A549 (cell line): ENCODE measurements at regions not wholly inside any gene's neighbourhood (a gene's known extent, or its start where the extent isn't known, plus 50 kb on each side); places are given as distances from the start of the nearest gene placed in this dataset.

Source experiments
- ATAC-seq, 2 experiments: fragments of 200-7000 bp in 1 of 2; fragments of >200 bp in 1 of 2; cut with Nextera tagmentation in 1 of 2; cut with Tn5 transposase in 1 of 2; 3 replicates each; pipeline versions ENCODE4 v1.8.0 to v1.9.1; 2018 to 2020; ENCODE audit warnings: mild to moderate bottlenecking in 1 of 2, moderate library complexity in 1 of 2
- CTCF ChIA-PET: fragments of 300-600 bp; sonication (Branson Sonifier 250); formaldehyde crosslinking; extraction: SDS; loops from one replicate; lab custom pipeline; 2021; ENCODE audit warnings: antibody characterized with exemption, inconsistent platforms; lab: Yijun Ruan, JAX
- POLR2A ChIA-PET: fragments of 350-600 bp; formaldehyde crosslinking; extraction: SDS; loops from one replicate; lab custom pipeline; 2021; ENCODE audit warnings: antibody characterized with exemption, inconsistent platforms; lab: Yijun Ruan, JAX
- DNase-seq, 2 experiments: peaks; one replicate each; pipeline versions ENCODE4 v3.0.0 to v3.0.0-alpha.2; 2011 to 2016; ENCODE audit warnings: low read depth in 1 of 2, low spot score in 1 of 2
- FAIRE-seq: peaks from 2 replicates; lab custom pipeline; 2011; peaks lifted over from hg19 to GRCh38; lab: Jason Lieb, UNC
- H3K27ac ChIP-seq, 2 experiments: fragments of >200 bp; sonication (Bioruptor Twin); formaldehyde crosslinking; 3 replicates each; pipeline ENCODE4 v1.5.1; 2016 to 2017
- H3K4me1 ChIP-seq: fragments of >200 bp; sonication (Bioruptor Twin); formaldehyde crosslinking; 3 replicates; pipeline ENCODE4 v1.6.1; 2016
- H3K4me2 ChIP-seq: fragments of >200 bp; sonication (Bioruptor Twin); formaldehyde crosslinking; 3 replicates; pipeline ENCODE4 v1.6.1; 2016
- H3K4me3 ChIP-seq: fragments of >200 bp; sonication (Bioruptor Twin); formaldehyde crosslinking; 3 replicates; pipeline ENCODE4 v1.5.1; 2016
- H3K9me3 ChIP-seq: fragments of >200 bp; sonication (Bioruptor Twin); formaldehyde crosslinking; 3 replicates; pipeline ENCODE4 v1.6.1; 2016
- CBX2 ChIP-seq: fragments of 200-600 bp; sonication (generic); IDR thresholded peaks from 2 replicates; pipeline ENCODE4 v1.6.1; 2016; ENCODE audit warnings: low read depth, mild to moderate bottlenecking, borderline replicate concordance
- CBX8 ChIP-seq: fragments of 200-600 bp; sonication (generic); IDR thresholded peaks from 2 replicates; pipeline ENCODE4 v1.6.1; 2016
- CEBPB ChIP-seq, 2 experiments: fragments of >200 bp in 1 of 2; sonication (Bioruptor Twin) in 1 of 2; formaldehyde crosslinking in 1 of 2; IDR thresholded peaks; 2 replicates each; pipeline ENCODE4 v1.6.1; 2012 to 2016
- CHD4 ChIP-seq: fragments of 200-600 bp; sonication (generic); IDR thresholded peaks from 2 replicates; pipeline ENCODE4 v1.6.1; 2016; ENCODE audit warnings: antibody characterized with exemption, mild to moderate bottlenecking, borderline replicate concordance
- EHF ChIP-seq: fragments of 250-450 bp; sonication (Bioruptor Pico); IDR thresholded peaks from 2 replicates; pipeline ENCODE4 v1.5.0; 2020; ENCODE audit warnings: mild to moderate bottlenecking
- EHMT2 ChIP-seq: fragments of 200-600 bp; sonication (generic); IDR thresholded peaks from 2 replicates; pipeline ENCODE4 v1.6.1; 2016; ENCODE audit warnings: antibody characterized with exemption, low read depth, mild to moderate bottlenecking, moderate library complexity
- ESRRA ChIP-seq: fragments of 150-350 bp; IDR thresholded peaks from 2 replicates; pipeline ENCODE4 v1.6.1; 2014; ENCODE audit warnings: mild to moderate bottlenecking, low read length, borderline replicate concordance
- FOSB ChIP-seq: fragments of 250-450 bp; sonication (Bioruptor Pico); IDR thresholded peaks from 2 replicates; pipeline ENCODE4 v1.5.0; 2020; ENCODE audit warnings: mild to moderate bottlenecking, moderate library complexity
- FOSL2 ChIP-seq, 2 experiments: fragments of 450-650 bp in 1 of 2; fragments of >200 bp in 1 of 2; sonication (Bioruptor Twin) in 1 of 2; formaldehyde crosslinking; IDR thresholded peaks; 2 replicates each; pipeline versions ENCODE4 v1.5.0 to v1.6.1; 2016 to 2020; ENCODE audit warnings: mild to moderate bottlenecking in 1 of 2, moderate library complexity in 1 of 2
- FOXS1 ChIP-seq: fragments of 250-450 bp; sonication (Bioruptor Pico); IDR thresholded peaks from 2 replicates; pipeline ENCODE4 v1.5.0; 2020; ENCODE audit warnings: mild to moderate bottlenecking, moderate library complexity
- HOXA7 ChIP-seq: fragments of 250-450 bp; sonication (Bioruptor Pico); IDR thresholded peaks from 2 replicates; pipeline ENCODE4 v1.5.0; 2020; ENCODE audit warnings: mild to moderate bottlenecking, moderate library complexity
- HOXB13 ChIP-seq: fragments of 250-450 bp; sonication (Bioruptor Pico); IDR thresholded peaks from 2 replicates; pipeline ENCODE4 v1.5.0; 2020; ENCODE audit warnings: low read depth, mild to moderate bottlenecking, moderate library complexity
- HOXB5 ChIP-seq: fragments of 250-450 bp; sonication (Bioruptor Pico); IDR thresholded peaks from 2 replicates; pipeline ENCODE4 v1.5.0; 2020; ENCODE audit warnings: mild to moderate bottlenecking, moderate library complexity
- MAZ ChIP-seq: fragments of 150-350 bp; IDR thresholded peaks from 2 replicates; pipeline ENCODE4 v1.6.1; 2014; ENCODE audit warnings: antibody characterized with exemption, low read depth, low read length, borderline replicate concordance
- NFE2L2 ChIP-seq: fragments of 150-350 bp; conservative IDR thresholded peaks from 2 replicates; pipeline ENCODE4 v1.6.1; 2014; ENCODE audit warnings: low read length
- NPAS2 ChIP-seq: fragments of 250-450 bp; sonication (Bioruptor Pico); IDR thresholded peaks from 2 replicates; pipeline ENCODE4 v1.8.0; 2022; ENCODE audit warnings: mild to moderate bottlenecking, moderate library complexity, borderline replicate concordance
- NR3C1 ChIP-seq: fragments of >200 bp; sonication (Bioruptor Twin); formaldehyde crosslinking; IDR thresholded peaks from 3 replicates; pipeline ENCODE4 v1.6.1; 2017
- PHF8 ChIP-seq: fragments of 200-600 bp; sonication (generic); IDR thresholded peaks from 2 replicates; pipeline ENCODE4 v1.6.1; 2016; ENCODE audit warnings: low read depth, mild to moderate bottlenecking, antibody characterized with exemption, moderate library complexity, borderline replicate concordance
- POLR2A ChIP-seq: IDR thresholded peaks from 2 replicates; pipeline ENCODE4 v1.6.1; 2012; ENCODE audit warnings: mild to moderate bottlenecking, low read length
- POLR2AphosphoS2 ChIP-seq: conservative IDR thresholded peaks from 2 replicates; pipeline ENCODE4 v1.6.1; 2012; ENCODE audit warnings: low read length, improper control_type of control experiment, inconsistent platforms
- RFX5 ChIP-seq: fragments of 450-650 bp; IDR thresholded peaks from 2 replicates; pipeline ENCODE4 v1.7.1; 2014; ENCODE audit warnings: antibody characterized with exemption, mild to moderate bottlenecking, moderate library complexity
- RNF2 ChIP-seq: fragments of 200-600 bp; sonication (generic); IDR thresholded peaks from 2 replicates; pipeline ENCODE4 v1.6.1; 2016; ENCODE audit warnings: low read depth, mild to moderate bottlenecking, antibody characterized with exemption, moderate library complexity, borderline replicate concordance
- SMC3 ChIP-seq: fragments of >200 bp; sonication (Bioruptor Twin); formaldehyde crosslinking; IDR thresholded peaks from 3 replicates; pipeline ENCODE4 v1.6.1; 2018; ENCODE audit warnings: inconsistent platforms
- SREBF2 ChIP-seq: fragments of 450-650 bp; IDR thresholded peaks from 2 replicates; pipeline ENCODE4 v1.6.1; 2014; ENCODE audit warnings: mild to moderate bottlenecking, moderate library complexity
- TFCP2L1 ChIP-seq: fragments of 250-450 bp; sonication (Bioruptor Pico); IDR thresholded peaks from 2 replicates; pipeline ENCODE4 v1.5.0; 2021; ENCODE audit warnings: mild to moderate bottlenecking
- ZSCAN20 ChIP-seq: fragments of 250-450 bp; sonication (Bioruptor Pico); IDR thresholded peaks from 2 replicates; pipeline ENCODE4 v1.8.0; 2022; ENCODE audit warnings: mild to moderate bottlenecking, moderate library complexity
- WGBS: methylation state at CpG from one replicate; pipeline ENCODE4 v1.1.6; 2017; ENCODE audit errors: missing lambda C conversion rate; 5-methylcytosine and 5-hydroxymethylcytosine counted together
- TF ChIP-seq, protein P1 (sequence below): IDR thresholded peaks from 2 replicates; pipeline ENCODE4 v1.6.1; 2012
- TF ChIP-seq, protein P2 (sequence below): fragments of 450-650 bp; IDR thresholded peaks from 2 replicates; pipeline ENCODE4 v1.6.1; 2014; ENCODE audit warnings: antibody characterized with exemption
- TF ChIP-seq, protein P3 (sequence below): fragments of 250-450 bp; sonication (Bioruptor Pico); IDR thresholded peaks from 2 replicates; pipeline ENCODE4 v1.5.0; 2021; ENCODE audit warnings: mild to moderate bottlenecking, moderate library complexity, borderline replicate concordance
- TF ChIP-seq, protein P4 (sequence below): IDR thresholded peaks from 2 replicates; pipeline ENCODE4 v1.6.1; 2012

DNA sequence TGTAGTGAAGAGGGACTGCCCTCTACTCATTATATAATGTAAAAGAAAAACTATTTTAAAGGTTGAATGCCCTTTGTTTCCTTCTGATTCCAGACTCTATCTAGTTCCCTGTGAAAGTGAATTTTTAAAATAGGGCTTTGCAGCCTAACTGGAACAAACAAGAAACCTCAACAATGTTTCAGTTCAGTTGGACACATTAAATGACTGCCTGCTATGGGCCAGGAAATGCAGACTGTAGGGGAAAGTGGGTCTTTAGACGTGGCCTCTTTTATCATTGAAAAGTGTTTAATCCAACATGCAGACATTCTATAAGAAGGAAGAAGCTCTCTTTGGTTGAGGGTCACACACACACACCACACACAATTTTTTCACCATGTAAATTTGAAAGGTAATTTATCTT lies 289.1 kb downstream of the ICE1 start:
- ATAC-seq (no peak), FAIRE-seq (no peak), DNase-seq (no peak)
- TF ChIP-seq CBX2 (no peak), HOXA7 (CRISPR knock-in tag) (no peak), POLR2A (no peak), PHF8 (no peak), POLR2AphosphoS2 (no peak), EHF (CRISPR knock-in tag) (no peak), RNF2 (no peak), NPAS2 (CRISPR knock-in tag) (no peak), NFE2L2 (no peak), CHD4 (no peak), FOXS1 (CRISPR knock-in tag) (no peak)
- TF ChIP-seq, protein P1, sequence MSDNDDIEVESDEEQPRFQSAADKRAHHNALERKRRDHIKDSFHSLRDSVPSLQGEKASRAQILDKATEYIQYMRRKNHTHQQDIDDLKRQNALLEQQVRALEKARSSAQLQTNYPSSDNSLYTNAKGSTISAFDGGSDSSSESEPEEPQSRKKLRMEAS = no peak
- TF ChIP-seq, protein P2, sequence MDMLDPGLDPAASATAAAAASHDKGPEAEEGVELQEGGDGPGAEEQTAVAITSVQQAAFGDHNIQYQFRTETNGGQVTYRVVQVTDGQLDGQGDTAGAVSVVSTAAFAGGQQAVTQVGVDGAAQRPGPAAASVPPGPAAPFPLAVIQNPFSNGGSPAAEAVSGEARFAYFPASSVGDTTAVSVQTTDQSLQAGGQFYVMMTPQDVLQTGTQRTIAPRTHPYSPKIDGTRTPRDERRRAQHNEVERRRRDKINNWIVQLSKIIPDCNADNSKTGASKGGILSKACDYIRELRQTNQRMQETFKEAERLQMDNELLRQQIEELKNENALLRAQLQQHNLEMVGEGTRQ = no peak
- no peaks in the 10 kb centered on the region for H3K4me1 ChIP-seq
- ChIA-PET CTCF (interaction anchor here (0.8 kb wide), 1 partner anchor 93 kb away, joined by 3 read pairs; no protein-coding TSS in a partner anchor), POLR2A (no interaction called here)
- H3K27ac ChIP-seq = no peak overlapping the region
- 3% methylated on average over 1 of the region's 1 CpG for WGBS
- 0 out of 3 replicates have a peak, but pooled peaks cover 2% of the 10 kb centered on the region for H3K9me3 ChIP-seq
- no peak overlapping the region for H3K4me3 ChIP-seq
- H3K4me2 ChIP-seq = no peak overlapping the region

DNA sequence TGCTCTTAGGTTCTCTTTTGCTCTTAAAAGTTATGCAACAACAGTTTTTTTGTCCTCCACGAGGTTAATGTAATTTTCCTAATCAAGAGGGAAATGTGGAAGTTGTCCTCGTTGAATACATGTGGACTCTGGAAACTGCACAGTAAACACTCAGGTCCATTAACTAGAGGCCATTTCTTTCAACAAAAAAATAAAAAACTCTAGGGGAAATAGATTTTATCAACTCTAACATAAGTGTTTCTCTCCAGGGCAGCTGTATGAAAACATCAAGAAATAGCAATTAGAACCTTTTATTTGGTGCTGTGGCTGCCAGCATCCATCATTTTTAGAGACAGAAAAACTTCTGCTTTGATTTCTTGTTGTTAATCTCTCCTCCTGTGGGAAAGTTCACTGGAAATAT lies 288.6 kb downstream of the ICE1 start:
- DNase-seq (no peak), ATAC-seq (no peak), FAIRE-seq (no peak)
- H3K4me2 ChIP-seq = no peak overlapping the region
- ChIA-PET CTCF (no interaction called here), POLR2A (no interaction called here)
- no peaks in the 10 kb centered on the region for H3K4me1 ChIP-seq
- WGBS = 0% methylated on average over 2 of the region's 2 CpGs
- TF ChIP-seq CBX8 (no peak), HOXB5 (CRISPR knock-in tag) (no peak), NR3C1 (no peak), ESRRA (no peak)
- H3K27ac ChIP-seq = no peak overlapping the region
- H3K9me3 ChIP-seq = 0 out of 3 replicates have a peak, but pooled peaks cover 2% of the 10 kb centered on the region
- no peak overlapping the region for H3K4me3 ChIP-seq

DNA sequence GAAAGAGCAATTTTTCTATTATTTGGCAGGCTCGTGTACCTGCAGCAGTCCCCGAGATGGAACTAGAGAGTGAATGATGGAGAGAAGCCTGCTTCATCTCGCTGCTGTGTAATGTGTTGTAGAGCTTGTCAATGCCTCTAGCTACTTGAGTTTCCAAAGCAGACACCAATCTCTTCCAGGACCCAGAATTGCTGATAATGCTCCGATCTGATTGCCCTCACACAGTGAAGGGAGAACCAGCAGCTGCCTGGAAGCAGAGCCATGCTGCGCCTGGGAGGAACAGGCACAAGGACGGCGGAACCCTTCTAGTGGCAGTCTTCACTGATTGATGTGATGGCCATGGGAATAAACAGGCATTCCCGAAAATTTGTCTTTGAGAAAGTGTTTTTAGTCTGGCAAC lies 288.0 kb downstream of the ICE1 start:
- Histone ChIP-seq H3K4me2 (no peak overlapping the region), H3K9me3 (0 out of 3 replicates have a peak, but pooled peaks cover 2% of the 10 kb centered on the region)
- 17% methylated on average over 8 of the region's 8 CpGs for WGBS
- no peak for ATAC-seq
- no peak for DNase-seq
- no peak for TF ChIP-seq TFCP2L1 (CRISPR knock-in tag)
- TF ChIP-seq MAZ = no peak
- TF ChIP-seq ZSCAN20 (CRISPR knock-in tag) = no peak
- no peak for TF ChIP-seq HOXB5 (CRISPR knock-in tag)
- TF ChIP-seq PHF8 = no peak
- no peak for TF ChIP-seq CEBPB (IDR thresholded peaks at IDR 0.05)
- TF ChIP-seq FOSL2 (IDR thresholded peaks at IDR 0.05) = no peak
- TF ChIP-seq FOSL2 (CRISPR knock-in tag; IDR thresholded peaks at IDR 0.05) = no peak
- TF ChIP-seq RFX5 = no peak
- TF ChIP-seq EHMT2 = no peak
- TF ChIP-seq, protein P3, sequence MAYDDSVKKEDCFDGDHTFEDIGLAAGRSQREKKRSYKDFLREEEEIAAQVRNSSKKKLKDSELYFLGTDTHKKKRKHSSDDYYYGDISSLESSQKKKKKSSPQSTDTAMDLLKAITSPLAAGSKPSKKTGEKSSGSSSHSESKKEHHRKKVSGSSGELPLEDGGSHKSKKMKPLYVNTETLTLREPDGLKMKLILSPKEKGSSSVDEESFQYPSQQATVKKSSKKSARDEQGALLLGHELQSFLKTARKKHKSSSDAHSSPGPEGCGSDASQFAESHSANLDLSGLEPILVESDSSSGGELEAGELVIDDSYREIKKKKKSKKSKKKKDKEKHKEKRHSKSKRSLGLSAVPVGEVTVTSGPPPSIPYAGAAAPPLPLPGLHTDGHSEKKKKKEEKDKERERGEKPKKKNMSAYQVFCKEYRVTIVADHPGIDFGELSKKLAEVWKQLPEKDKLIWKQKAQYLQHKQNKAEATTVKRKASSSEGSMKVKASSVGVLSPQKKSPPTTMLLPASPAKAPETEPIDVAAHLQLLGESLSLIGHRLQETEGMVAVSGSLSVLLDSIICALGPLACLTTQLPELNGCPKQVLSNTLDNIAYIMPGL (CRISPR knock-in tag) = no peak
- no peak for TF ChIP-seq SMC3
- TF ChIP-seq, protein P1 = no peak
- TF ChIP-seq SREBF2 = no peak
- TF ChIP-seq, protein P4, sequence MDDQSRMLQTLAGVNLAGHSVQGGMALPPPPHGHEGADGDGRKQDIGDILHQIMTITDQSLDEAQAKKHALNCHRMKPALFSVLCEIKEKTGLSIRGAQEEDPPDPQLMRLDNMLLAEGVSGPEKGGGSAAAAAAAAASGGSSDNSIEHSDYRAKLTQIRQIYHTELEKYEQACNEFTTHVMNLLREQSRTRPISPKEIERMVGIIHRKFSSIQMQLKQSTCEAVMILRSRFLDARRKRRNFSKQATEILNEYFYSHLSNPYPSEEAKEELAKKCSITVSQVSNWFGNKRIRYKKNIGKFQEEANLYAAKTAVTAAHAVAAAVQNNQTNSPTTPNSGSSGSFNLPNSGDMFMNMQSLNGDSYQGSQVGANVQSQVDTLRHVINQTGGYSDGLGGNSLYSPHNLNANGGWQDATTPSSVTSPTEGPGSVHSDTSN = no peak
- TF ChIP-seq ESRRA = no peak
- no peak for TF ChIP-seq FOSB (CRISPR knock-in tag)
- no peak for TF ChIP-seq HOXB13 (CRISPR knock-in tag)
- TF ChIP-seq, all 56 proteins: peak for 0
- Histone ChIP-seq H3K27ac (no peak overlapping the region), H3K4me3 (no peak overlapping the region), H3K4me1 (no peaks in the 10 kb centered on the region)
- no peak for FAIRE-seq
- POLR2A ChIA-PET = no interaction called here
- CTCF ChIA-PET = no interaction called here
